ENCODE measurements at regions not wholly inside any gene's neighbourhood (a gene's known extent, or its start where the extent isn't known, plus 50 kb on each side); places are given as distances from the start of the nearest gene placed in this dataset.
"Not testable (repeated sequence)": the region's sequence is repeated elsewhere in the genome, so short reads cannot be mapped to it uniquely, and the experiment has no call there.

- not testable (repeated sequence) for DNase-seq
These were observed 108.9 kb downstream of the SRGAP2 start for GRCh38 chr1:206312274-206312665.

DNA sequence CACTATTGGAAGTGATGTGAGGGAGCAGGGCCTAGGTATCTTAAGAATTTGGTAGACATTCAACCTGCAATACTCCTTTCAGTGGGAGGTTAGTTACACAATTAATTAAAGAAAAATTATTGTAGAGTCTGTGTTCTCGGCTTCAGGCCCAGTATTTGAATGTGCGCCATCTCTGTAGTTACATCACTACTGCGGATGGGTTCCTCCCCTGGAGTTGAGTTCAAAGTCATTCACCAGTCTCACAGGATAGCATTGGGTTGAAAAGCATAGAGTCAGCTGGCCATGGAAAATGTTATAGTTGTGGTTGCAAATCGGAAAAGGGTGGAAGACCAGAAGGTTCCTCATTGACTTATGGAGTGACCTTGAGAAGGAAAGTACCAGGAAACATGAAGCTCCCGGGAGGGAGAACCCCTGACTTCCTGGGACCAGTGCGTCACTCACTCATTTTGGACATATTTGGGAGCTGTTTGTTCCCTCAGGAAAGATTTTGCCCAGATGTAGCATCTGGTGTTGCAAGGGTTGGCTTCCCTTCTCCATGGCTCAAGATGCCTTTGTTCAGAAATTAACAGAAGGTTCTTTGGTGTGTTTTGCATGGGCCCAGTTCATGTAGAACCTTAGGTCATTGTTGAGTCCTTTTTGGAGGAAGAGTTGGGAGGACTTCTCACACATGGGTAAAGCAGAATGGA, 111.8 kb downstream of the SRGAP2 start:
- not testable (repeated sequence) for DNase-seq

DNA sequence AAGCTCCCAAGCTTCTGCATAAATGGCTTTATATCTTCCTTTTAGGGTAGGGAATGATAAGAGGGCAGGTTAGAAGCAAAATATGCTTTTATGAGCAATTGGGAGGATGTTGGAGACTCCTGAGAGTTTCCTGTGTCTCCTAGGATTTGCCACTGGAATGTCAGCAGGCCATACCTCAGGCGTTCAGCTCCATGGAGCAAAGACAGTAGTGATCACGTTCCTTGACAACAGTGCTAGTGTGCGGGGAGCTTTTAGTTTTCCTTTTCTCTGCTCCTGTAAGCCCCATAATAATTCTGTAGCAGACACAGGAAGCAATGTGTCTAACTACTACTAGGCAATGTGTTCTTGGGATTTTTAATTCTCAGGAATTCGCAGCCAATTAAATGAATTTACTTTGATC, 113.6 kb downstream of the SRGAP2 start:
- DNase-seq, result not testable (repeated sequence)

GRCh38 chr1:206317878-206318514, 114.7 kb downstream of the SRGAP2 start:
- DNase-seq, result not testable (repeated sequence)

- DNase-seq, result not testable (repeated sequence)
These were observed 116.9 kb downstream of the SRGAP2 start for GRCh38 chr1:206320227-206320626.

DNA sequence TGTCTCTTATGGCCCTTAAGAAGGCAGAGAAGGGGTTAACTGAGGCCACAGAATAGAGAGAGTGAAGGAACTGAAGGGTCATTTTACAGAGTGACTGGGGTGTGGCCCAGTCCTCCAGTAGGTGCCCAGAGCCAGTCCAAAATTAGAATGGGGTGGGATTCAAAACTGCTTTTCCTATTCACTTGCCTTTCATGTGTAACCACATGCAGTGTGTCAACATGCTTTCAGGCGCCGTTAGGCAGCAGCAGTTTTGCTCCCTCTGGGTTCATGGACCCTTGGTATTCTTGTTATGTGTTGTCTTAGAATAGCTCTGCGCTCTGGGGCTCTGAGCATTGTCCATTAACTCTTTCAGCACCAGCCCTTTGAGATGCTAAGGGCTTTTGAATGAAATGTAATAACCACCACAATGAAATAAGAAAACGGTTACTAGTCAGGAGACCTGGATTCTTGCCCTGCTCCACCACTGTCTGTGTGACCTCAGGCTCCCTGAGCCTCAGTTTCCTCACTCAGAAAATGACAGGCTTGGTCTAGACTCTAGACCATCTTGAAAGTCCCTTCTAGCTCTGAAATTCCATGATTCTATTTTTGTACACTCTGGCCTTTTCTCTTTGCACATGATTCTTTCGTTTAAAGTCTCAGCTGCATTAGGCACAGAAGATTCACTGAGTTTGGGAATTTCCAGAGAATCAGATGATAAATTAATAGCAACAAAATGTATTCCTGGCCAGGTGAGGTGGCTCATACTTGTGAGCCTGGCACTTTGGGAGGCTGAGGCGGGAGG, 123.0 kb downstream of the SRGAP2 start:
- DNase-seq, result not testable (repeated sequence)

- DNase-seq, result not testable (repeated sequence)
These were observed 128.3 kb downstream of the SRGAP2 start for GRCh38 chr1:206331597-206331996.

DNA sequence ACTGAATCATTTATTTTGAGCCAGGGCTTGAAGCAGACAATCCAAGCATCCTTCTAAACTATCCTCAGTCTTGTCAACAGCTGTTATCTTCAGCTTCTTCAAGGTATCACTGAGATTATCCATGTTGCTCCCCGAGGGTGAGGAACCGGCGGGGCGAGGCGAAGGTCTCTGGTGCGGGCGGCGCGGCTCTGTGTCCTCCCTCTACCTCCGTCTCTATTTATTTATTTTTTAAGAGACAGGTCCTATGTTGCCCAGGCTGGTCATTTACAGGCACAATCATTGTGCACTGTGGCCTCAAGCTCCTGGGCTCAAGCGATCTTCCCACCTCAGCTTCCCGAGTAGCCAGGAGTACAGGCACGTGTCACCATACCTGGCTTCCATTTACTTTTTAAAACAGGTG, 130.0 kb downstream of the SRGAP2 start:
- not testable (repeated sequence) for DNase-seq

GRCh38 chr1:206333897-206334296, 130.6 kb downstream of the SRGAP2 start:
- DNase-seq, result not testable (repeated sequence)

GRCh38 chr1:206334481-206334880, 131.1 kb downstream of the SRGAP2 start:
- DNase-seq, result not testable (repeated sequence)

DNA sequence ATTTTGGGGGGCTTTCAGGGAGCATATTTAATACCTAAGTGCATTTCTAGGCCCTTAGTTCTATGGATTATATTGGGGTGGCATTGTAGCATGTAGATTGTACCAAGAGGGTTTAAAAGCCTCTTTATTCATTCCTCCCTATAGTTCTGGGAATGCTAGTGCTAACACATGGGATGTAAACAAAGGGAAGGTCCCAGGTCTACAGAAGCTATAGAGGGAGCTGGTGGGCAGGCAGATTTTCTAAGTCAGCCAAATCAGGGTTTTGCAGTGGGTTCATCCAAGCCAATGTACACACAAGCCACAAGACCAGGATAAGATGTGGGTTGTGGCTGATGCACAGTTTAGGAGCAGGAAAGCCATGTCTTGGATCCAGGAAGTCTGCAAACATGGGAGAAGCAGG, 131.8 kb downstream of the SRGAP2 start:
- not testable (repeated sequence) for DNase-seq

DNA sequence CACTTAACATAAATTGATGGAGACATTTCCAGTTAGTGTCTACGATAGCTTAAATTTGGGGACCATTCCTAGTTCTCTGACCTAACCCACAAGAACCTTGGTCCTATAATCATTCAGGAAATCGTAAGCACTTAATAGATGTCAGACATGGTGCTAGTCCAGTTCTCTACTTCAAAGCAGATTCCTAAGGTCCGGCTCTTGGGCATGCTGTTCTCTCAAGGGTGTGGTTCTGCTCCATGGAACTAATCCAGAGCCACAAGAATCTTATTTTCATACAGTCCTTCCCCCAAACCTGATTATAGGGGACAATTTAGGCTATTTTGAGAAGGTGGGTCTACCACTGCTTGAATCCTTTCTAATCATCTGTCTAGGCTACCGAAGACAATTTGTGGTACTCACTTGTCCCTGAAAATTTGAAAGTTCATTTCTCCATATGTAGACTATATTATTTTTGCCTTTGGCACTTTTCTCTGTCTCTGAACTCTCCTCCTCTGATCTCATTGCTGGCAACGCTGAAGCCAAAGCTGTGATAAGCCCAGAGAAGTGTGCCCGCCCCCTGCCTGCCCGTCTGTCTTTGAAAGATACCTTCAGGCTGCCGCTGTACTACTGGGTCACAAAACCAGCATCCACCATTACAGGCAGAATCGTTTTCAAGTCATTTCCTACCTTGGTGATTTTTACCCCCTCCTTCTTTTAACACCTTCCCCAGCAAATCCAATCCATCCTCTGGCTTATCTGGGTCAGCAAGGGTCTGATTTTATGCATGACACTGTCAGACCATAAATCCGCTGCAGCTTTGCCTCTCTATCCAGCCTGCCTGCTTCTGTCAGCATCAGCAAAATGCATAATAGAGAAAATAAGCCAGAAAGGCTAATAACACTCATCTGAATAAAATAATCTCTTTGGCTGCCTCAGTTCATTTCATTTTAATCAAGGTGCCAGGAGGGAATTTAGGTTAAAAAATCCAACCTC, 132.8 kb downstream of the SRGAP2 start:
- not testable (repeated sequence) for DNase-seq

DNA sequence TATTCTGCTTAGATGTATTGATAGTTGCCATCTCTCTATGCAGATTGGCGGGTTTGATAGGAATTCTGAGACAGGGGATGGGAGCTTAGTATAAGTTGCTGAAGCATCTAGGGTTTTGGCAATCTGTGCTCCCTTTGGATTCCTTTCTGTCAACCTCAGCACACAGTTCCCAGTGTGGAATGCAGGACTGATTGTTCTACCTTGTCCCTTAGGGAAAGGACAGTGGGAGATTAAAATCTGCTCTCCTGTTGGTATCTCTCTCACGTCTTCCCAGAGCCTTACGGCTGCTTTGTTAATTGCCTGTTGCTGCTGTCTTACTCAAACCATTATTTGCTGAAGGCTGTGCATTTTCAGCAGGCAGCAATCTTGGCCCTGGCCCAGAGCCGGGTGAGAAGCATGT, 133.3 kb upstream of the IKBKE start:
- DNase-seq, result not testable (repeated sequence)

- not testable (repeated sequence) for DNase-seq
These were observed 119.6 kb upstream of the IKBKE start for GRCh38 chr1:206350493-206351275.

GRCh38 chr1:206351276-206352052, 118.8 kb upstream of the IKBKE start:
- not testable (repeated sequence) for DNase-seq

DNA sequence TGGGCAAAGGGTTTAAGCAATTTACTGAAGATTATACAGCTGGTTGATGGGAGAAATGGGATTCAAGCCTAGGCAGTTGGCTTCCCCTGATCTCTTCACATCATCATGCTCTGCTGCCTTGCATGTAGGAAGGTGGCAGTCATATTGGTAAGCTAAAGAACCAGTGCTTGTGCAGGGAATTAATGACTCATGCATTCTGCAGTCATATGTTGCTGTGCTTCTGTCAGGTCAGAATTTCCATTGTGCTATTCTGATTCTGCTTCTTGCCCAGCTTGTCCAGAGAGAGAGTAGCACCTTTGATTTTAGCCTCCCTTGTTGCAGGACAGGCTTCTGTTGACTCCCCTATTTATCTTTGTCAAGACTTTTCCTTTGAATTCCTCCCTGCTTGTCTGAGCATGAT, 114.0 kb upstream of the IKBKE start:
- DNase-seq, result not testable (repeated sequence)

GRCh38 chr1:206357962-206358361, 112.3 kb upstream of the IKBKE start:
- DNase-seq, result not testable (repeated sequence)

- not testable (repeated sequence) for DNase-seq
These were observed 111.5 kb upstream of the IKBKE start for GRCh38 chr1:206358771-206359170.

DNA sequence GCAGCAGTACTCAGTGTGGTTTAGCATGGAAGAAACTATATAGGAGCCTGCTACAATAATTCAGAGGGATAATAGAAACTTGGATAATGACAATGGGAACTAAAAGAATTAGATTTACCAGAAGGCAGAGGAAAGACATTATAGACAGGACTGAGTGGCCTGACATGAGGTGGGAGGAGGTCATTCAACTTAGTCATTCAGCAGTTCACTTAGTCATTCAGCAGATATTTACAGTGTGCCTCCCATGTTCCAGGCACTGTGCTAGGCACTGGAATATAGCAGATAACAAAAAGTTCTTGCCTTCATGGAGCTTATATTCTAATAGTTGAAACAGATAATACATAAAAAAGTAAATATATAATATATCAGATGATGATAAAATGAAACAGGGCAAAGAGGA, 110.9 kb upstream of the IKBKE start:
- not testable (repeated sequence) for DNase-seq

DNA sequence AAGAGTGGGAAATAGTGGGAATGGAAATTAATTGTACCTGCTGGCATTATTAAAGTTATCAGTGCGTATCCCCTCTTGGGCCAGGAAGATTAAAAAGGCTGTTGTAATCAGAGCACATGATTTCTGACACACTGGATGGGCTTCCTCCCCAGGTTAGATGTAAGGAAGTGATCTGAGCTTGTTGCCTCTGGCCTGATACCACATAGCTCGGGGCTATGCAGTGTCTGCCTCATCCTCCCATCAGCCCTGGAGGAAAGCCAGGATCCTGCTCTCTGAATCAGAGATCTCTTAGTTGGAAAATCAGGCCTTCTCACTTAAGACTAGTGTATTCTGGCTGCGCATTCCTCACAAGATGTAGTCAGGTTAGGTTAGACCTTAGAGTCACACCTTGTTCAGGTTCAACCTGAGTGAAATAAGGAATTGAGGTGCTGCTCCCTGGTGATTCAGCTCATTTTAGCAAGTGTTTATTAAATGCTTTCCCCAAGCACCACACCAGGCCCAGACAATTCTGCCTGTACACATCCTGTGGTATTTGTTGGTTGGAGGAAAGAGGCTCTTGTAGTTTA, 108.2 kb upstream of the IKBKE start:
- DNase-seq, result not testable (repeated sequence)

Data from hindlimb muscle (tissue), 1 donor.